Adrenal gland (tissue), 9 donors: ENCODE measurements at regions not wholly inside any gene's neighbourhood (a gene's known extent, or its start where the extent isn't known, plus 50 kb on each side); places are given as distances from the start of the nearest gene placed in this dataset.

Source experiments
- DNase-seq, 7 donors: peaks; one replicate each; pipeline ENCODE4 v3.0.0-alpha.2; 2019 to 2020
- H3K27ac ChIP-seq, 5 donors: fragments of 200-600 bp; sonication (generic) in 4 of 5; 1 replicate in 3 of 5; 2 replicates in 2 of 5; pipeline versions ENCODE4 v1.5.1 to v1.8.0; 2016 to 2020; ENCODE audit warnings: mild to moderate bottlenecking in 1 of 5
- H3K27me3 ChIP-seq: fragments of 200-600 bp; 2 replicates; pipeline ENCODE4 v1.8.0; 2021
- H3K36me3 ChIP-seq, 2 donors: fragments of 200-600 bp; replicated peaks in 1 of 2; 1 replicate in 1 of 2; 2 replicates in 1 of 2; pipeline versions ENCODE4 v1.5.1 to v1.8.0; 2018 to 2022
- H3K4me1 ChIP-seq, 2 donors: fragments of 200-600 bp; replicated peaks in 1 of 2; 1 replicate in 1 of 2; 2 replicates in 1 of 2; pipeline versions ENCODE4 v1.5.1 to v1.8.0; 2018 to 2021
- H3K4me3 ChIP-seq, 4 donors: fragments of 200-600 bp; sonication (generic) in 3 of 4; one replicate each; pipeline ENCODE4 v1.5.1; 2016 to 2018
- H3K9me3 ChIP-seq, 3 donors: fragments of 200-600 bp; sonication (generic) in 1 of 3; replicated peaks in 1 of 3; 1 replicate in 2 of 3; 2 replicates in 1 of 3; pipeline versions ENCODE4 v1.5.1 to v1.8.0; 2016 to 2021
- CTCF ChIP-seq, 6 experiments: fragments of 450-650 bp in 4 of 6; fragments of 200-600 bp in 2 of 6; sonication (generic) in 1 of 6; IDR thresholded peaks; 1 replicate in 5 of 6; 2 replicates in 1 of 6; pipeline versions ENCODE4 v1.5.1 to v1.8.0; 2016 to 2021; ENCODE audit warnings: antibody characterized with exemption in 6 of 6, mild to moderate bottlenecking in 2 of 6, moderate library complexity in 1 of 6
- POLR2A ChIP-seq, 2 donors: fragments of 450-650 bp; IDR thresholded peaks; one replicate each; pipeline ENCODE4 v1.6.1; 2017; ENCODE audit warnings: antibody characterized with exemption in 2 of 2, mild to moderate bottlenecking in 2 of 2, moderate library complexity in 1 of 2
- WGBS, 4 donors: extraction: QIAGEN DNeasy Blood & Tissue Kit in 2 of 4; methylation state at CpG; one replicate each; pipeline versions ENCODE4 v1.1.5 to v1.1.7; 2013 to 2017; 5-methylcytosine and 5-hydroxymethylcytosine counted together
- intact Hi-C, 2 donors: fragments of 100-400 bp; cut with DNase I; formaldehyde crosslinking; loops; one replicate each; pipeline versions ENCODE4 v1.14.1 to v1.15.0; 2022 to 2023
- donor health status: healthy with polysubstance abuse.
- donor health status: Bipolar disorder and iron deficiency.
- donor health status: DM: yes; HTN: yes; CAD: no.
- donor health status: DM: no; HTN: no; CAD: no.
- donor health status: DM: no; HTN: no; CAD: no.

GRCh38 chr6:113326781-113327180 is 530.4 kb upstream of the MARCKS start:
- no peak for DNase-seq
- H3K36me3 ChIP-seq: no peaks in the 10 kb centered on the region
- 53 to 72% (median 67%) methylated on average over 3 of the region's 3 CpGs for WGBS, 4 donors
- intact Hi-C loops: no loop called here
- no peak overlapping the region for H3K4me3 ChIP-seq
- no peaks in the 10 kb centered on the region for H3K27me3 ChIP-seq
- no peak for TF ChIP-seq POLR2A (IDR thresholded peaks at IDR 0.05)
- no peak for TF ChIP-seq CTCF (IDR thresholded peaks at IDR 0.05)
- no peaks in the 10 kb centered on the region for H3K9me3 ChIP-seq
- no peak overlapping the region for H3K27ac ChIP-seq
- H3K4me1 ChIP-seq: no peaks in the 10 kb centered on the region

GRCh38 chr6:113328886-113329381 is 528.2 kb upstream of the MARCKS start:
- Histone ChIP-seq H3K36me3 (no peaks in the 10 kb centered on the region), H3K4me1 (no peaks in the 10 kb centered on the region), H3K4me3 (no peak overlapping the region), H3K27me3 (no peaks in the 10 kb centered on the region), H3K9me3 (no peaks in the 10 kb centered on the region), H3K27ac (no peak overlapping the region)
- intact Hi-C loops: no loop called here
- no peak for DNase-seq
- 81 to 91% (median 83%) methylated on average over 4 of the region's 4 CpGs for WGBS, 4 donors
- TF ChIP-seq CTCF (IDR thresholded peaks at IDR 0.05) (no peak), POLR2A (IDR thresholded peaks at IDR 0.05) (no peak)

GRCh38 chr6:113329942-113330635 is 527.1 kb upstream of the MARCKS start:
- Histone ChIP-seq H3K9me3 (no peaks in the 10 kb centered on the region), H3K36me3 (no peaks in the 10 kb centered on the region), H3K4me1 (no peaks in the 10 kb centered on the region), H3K4me3 (no peak overlapping the region), H3K27me3 (no peaks in the 10 kb centered on the region), H3K27ac (no peak overlapping the region)
- intact Hi-C loops: no loop called here
- no peak for DNase-seq
- TF ChIP-seq CTCF (IDR thresholded peaks at IDR 0.05) (no peak), POLR2A (IDR thresholded peaks at IDR 0.05) (no peak)
- 84 to 95% (median 91%) methylated on average over 3 of the region's 3 CpGs for WGBS, 4 donors

GRCh38 chr6:113330636-113330946 is 526.6 kb upstream of the MARCKS start:
- Histone ChIP-seq H3K9me3 (no peaks in the 10 kb centered on the region), H3K27ac (no peak overlapping the region), H3K27me3 (no peaks in the 10 kb centered on the region), H3K4me1 (no peaks in the 10 kb centered on the region), H3K36me3 (no peaks in the 10 kb centered on the region), H3K4me3 (no peak overlapping the region)
- intact Hi-C loops: no loop called here
- no peak for DNase-seq
- TF ChIP-seq CTCF (IDR thresholded peaks at IDR 0.05) (no peak), POLR2A (IDR thresholded peaks at IDR 0.05) (no peak)
- WGBS, 4 donors: 75 to 86% (median 78%) methylated on average over 2 of the region's 2 CpGs
